GM23248 (cell line): ENCODE measurements at regions not wholly inside any gene's neighbourhood (a gene's known extent, or its start where the extent isn't known, plus 50 kb on each side); places are given as distances from the start of the nearest gene placed in this dataset.

Experiments
- DNase-seq: peaks from one replicate; pipeline ENCODE4 v3.0.0-alpha.2; 2015
- H2AFZ ChIP-seq: fragments of 200-600 bp; sonication (generic); 2 replicates; pipeline ENCODE4 v1.6.1; 2016; ENCODE audit warnings: antibody characterized with exemption
- H3F3A ChIP-seq: fragments of 200-600 bp; sonication (generic); 2 replicates; pipeline ENCODE4 v1.6.1; 2016; ENCODE audit warnings: mild to moderate bottlenecking, antibody characterized with exemption, mixed run types; ENCODE audit not compliant: insufficient read depth
- H3K27ac ChIP-seq: fragments of 200-600 bp; sonication (generic); 2 replicates; pipeline ENCODE4 v1.5.1; 2016; ENCODE audit warnings: mild to moderate bottlenecking
- H3K27me3 ChIP-seq: fragments of 200-600 bp; sonication (generic); replicated peaks from 2 replicates; pipeline ENCODE4 v1.6.1; 2016; ENCODE audit warnings: mild to moderate bottlenecking; ENCODE audit not compliant: insufficient read depth
- H3K36me3 ChIP-seq: fragments of 200-600 bp; sonication (generic); 2 replicates; pipeline ENCODE4 v1.6.1; 2016; ENCODE audit warnings: low read depth, mild to moderate bottlenecking
- H3K4me1 ChIP-seq: fragments of 200-600 bp; sonication (generic); 2 replicates; pipeline ENCODE4 v1.6.1; 2016; ENCODE audit warnings: mild to moderate bottlenecking; ENCODE audit not compliant: insufficient read depth
- H3K4me2 ChIP-seq: fragments of 200-600 bp; sonication (generic); one replicate; pipeline ENCODE4 v1.6.1; 2016; ENCODE audit warnings: mild to moderate bottlenecking; ENCODE audit not compliant: unreplicated experiment
- H3K4me3 ChIP-seq: fragments of 200-600 bp; sonication (generic); 2 replicates; pipeline ENCODE4 v1.5.1; 2016; ENCODE audit warnings: mild to moderate bottlenecking
- H3K79me2 ChIP-seq: fragments of 200-600 bp; sonication (generic); 2 replicates; pipeline ENCODE4 v1.6.1; 2016; ENCODE audit warnings: mild to moderate bottlenecking; ENCODE audit not compliant: insufficient read depth
- H3K9ac ChIP-seq: fragments of 200-600 bp; sonication (generic); 2 replicates; pipeline ENCODE4 v1.6.1; 2016; ENCODE audit warnings: mild to moderate bottlenecking
- H3K9me2 ChIP-seq: fragments of 200-600 bp; sonication (generic); 2 replicates; pipeline ENCODE4 v1.6.1; 2016; ENCODE audit warnings: mixed run types, mild to moderate bottlenecking, moderate library complexity; ENCODE audit not compliant: insufficient read depth
- H3K9me3 ChIP-seq: fragments of 200-600 bp; sonication (generic); one replicate; pipeline ENCODE4 v1.6.1; 2017; ENCODE audit warnings: low read depth
- H4K20me1 ChIP-seq: fragments of 200-600 bp; sonication (generic); 2 replicates; pipeline ENCODE4 v1.6.0; 2016; ENCODE audit not compliant: insufficient read depth
- EZH2 ChIP-seq: fragments of 200-600 bp; sonication (generic); IDR thresholded peaks from 2 replicates; pipeline ENCODE4 v1.6.1; 2018; ENCODE audit warnings: antibody characterized with exemption, mild to moderate bottlenecking; ENCODE audit not compliant: insufficient read depth, poor library complexity, severe bottlenecking
- EZH2phosphoT487 ChIP-seq: fragments of 200-600 bp; sonication (generic); IDR thresholded peaks from 2 replicates; pipeline ENCODE4 v1.6.1; 2018; ENCODE audit warnings: antibody characterized with exemption, moderate library complexity, mild to moderate bottlenecking, low read depth; ENCODE audit not compliant: insufficient read depth
- WGBS, 2 experiments: methylation state at CpG; one replicate each; pipeline ENCODE4 v1.1.6; 2015 to 2017; ENCODE audit warnings: low lambda C conversion rate in 2 of 2, low coverage in 1 of 2; ENCODE audit errors: missing lambda C conversion rate in 2 of 2; 5-methylcytosine and 5-hydroxymethylcytosine counted together
- in situ Hi-C: fragments of 300-500 bp; cut with MboI; formaldehyde crosslinking; loops from 2 replicates; pipeline ENCODE4 v1.15.0; 2020

DNA sequence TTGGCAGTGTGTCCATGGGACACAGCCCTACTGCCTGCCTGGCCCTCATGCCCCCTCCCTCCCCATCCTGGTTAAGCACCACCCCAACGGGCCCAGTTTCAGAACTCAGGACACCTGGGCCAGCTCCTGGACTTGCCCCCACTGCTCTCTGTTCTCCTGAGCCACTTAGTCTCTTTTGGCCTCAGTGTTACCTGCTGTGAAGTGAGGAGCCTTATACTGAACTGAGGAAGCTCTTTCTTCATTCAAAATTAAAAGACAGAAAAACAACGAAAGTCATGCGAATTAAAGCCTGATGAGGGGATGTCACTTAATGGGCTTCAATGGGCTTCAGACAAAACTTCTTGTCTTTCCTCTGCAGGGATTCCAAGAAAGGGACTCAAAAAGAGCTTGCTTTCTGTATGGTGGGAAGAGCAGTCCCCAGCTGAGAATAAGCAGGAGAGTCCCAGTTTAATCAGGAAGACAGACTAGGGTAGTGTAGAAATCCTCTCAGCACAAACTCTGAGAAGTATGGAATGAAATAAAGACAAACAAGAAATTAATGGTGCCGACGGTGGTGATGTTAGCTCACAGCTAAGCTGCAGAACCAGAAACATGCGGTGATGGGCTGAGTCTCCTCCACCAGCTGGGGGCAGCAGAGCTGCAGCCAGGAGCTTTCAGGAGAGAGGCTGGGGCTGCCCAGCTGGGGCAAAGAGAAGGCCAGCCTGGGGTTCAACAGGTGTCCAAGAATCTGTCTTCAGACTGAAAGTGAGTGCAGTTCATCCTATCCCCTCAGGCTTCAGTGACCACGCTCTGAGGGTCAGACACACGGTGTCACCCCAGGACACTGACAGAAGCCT, 101.0 kb downstream of the GGTLC2 start:
- Histone ChIP-seq H3K4me1 (no peaks in the 10 kb centered on the region), H3K9me3 (no peaks in the 10 kb centered on the region), H2AFZ (no peak overlapping the region), H3K9ac (no peak overlapping the region), H3K36me3 (no peaks in the 10 kb centered on the region), H3K4me3 (no peak overlapping the region), H3K9me2 (no peaks in the 10 kb centered on the region), H3F3A (no peaks in the 10 kb centered on the region), H3K79me2 (no peaks in the 10 kb centered on the region), H4K20me1 (no peaks in the 10 kb centered on the region), H3K27me3 (peaks cover 46% of the 10 kb centered on the region), H3K27ac (no peak overlapping the region), H3K4me2 (no peak overlapping the region)
- TF ChIP-seq EZH2 (no peak), EZH2phosphoT487 (no peak)
- in situ Hi-C loops, result no loop called here
- WGBS, 2 experiments, result 16 to 21% methylated on average over 8 of the region's 8 CpGs
- DNase-seq, result peak; percentile 61

DNA sequence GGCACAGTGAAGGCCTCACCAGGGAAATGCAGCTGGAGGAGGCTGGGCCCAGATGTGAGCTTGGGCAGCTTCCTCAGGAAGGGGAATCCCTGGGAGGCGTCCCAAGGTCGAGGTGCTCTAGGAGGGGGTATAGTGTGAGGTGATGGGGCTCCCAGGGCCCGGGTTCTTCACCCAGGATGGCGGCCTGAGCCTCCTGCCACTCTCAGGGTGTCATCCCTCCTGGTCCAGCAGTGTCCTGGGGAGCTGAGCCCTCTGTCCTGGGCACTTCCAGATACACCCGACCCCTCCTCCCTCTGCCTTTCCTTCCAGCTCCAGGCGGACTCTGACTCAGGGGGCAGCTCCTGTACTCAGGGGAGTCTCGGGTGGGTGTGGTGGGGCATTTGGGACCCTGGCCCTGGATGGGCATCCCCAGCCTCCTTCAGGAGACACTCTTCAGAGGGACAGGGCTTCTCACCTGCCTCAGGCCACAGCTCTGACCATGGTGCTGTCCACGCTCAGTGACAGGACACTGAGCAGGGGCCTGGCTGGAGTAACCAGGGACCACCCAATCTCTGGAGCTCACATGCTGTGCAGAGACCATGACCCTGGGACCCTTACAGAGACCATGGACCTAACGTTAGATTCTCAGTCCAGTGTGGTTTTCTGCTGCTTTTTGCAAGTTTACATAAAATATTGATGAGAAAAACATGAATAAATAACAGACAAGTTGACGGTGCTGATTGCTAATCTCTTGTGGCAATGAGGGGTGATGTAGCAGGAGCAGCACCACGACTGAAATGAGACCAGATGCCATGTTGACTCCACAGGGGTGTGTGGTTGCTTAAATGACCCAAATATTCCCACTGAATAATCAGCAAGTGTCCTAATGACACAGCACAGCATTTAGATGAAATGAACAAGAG, 101.9 kb downstream of the GGTLC2 start:
- WGBS, 2 experiments, result 40% methylated on average over 10 to 11 of the region's 11 CpGs
- in situ Hi-C loops, result no loop called here
- no peak for DNase-seq

DNA sequence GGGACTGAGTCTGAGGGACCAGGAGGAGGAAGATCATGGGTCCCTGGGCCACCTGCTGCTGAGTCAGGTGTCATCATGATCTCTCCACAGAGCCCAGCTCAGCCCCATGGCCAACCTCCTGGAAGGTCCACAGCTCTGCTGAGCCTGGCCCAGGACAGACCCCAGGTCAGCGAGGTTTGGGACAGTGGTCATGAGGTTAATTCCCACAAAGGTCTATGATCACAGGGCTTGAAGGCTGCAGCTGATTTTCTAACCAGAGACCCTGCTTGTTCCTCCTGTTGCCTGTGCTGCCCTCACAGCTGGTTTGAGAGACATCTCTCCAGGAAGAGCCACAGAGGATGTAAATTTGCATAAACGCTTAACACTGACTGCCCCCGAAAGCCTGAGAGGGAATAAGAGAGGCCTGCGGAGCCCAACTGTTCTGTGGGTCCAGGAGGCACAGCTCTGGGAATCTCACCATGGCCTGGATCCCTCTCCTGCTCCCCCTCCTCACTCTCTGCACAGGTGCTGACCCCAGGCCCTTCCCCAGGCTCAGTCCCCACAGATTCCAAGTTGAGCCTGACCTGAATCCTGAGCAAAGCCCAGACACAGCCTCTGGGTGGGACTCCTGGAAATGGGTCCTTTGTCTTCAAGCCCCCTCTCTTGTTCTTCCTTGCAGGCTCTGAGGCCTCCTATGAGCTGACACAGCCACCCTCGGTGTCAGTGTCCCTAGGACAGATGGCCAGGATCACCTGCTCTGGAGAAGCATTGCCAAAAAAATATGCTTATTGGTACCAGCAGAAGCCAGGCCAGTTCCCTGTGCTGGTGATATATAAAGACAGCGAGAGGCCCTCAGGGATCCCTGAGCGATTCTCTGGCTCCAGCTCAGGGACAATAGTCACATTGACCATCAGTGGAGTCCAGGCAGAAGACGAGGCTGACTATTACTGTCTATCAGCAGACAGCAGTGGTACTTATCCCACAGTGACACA, 102.8 kb downstream of the GGTLC2 start:
- no peak overlapping the region for H3K9ac ChIP-seq
- TF ChIP-seq EZH2phosphoT487 (no peak), EZH2 (no peak)
- WGBS, 2 experiments, result 50 to 51% methylated on average over 8 of the region's 8 CpGs

More for the DNA sequence above, 101.9 kb downstream of the GGTLC2 start:
- Histone ChIP-seq H3K4me3 (no peak overlapping the region), H3K4me1 (no peaks in the 10 kb centered on the region), H3K27me3 (peaks cover 37% of the 10 kb centered on the region), H4K20me1 (no peaks in the 10 kb centered on the region), H2AFZ (no peak overlapping the region), H3K27ac (no peak overlapping the region), H3K9me3 (no peaks in the 10 kb centered on the region), H3K4me2 (no peak overlapping the region), H3K9me2 (no peaks in the 10 kb centered on the region), H3K36me3 (no peaks in the 10 kb centered on the region), H3K79me2 (no peaks in the 10 kb centered on the region), H3F3A (no peaks in the 10 kb centered on the region), H3K9ac (no peak overlapping the region)
- no peak for TF ChIP-seq EZH2
- no peak for TF ChIP-seq EZH2phosphoT487

More for the DNA sequence above, 102.8 kb downstream of the GGTLC2 start:
- Histone ChIP-seq H4K20me1 (no peaks in the 10 kb centered on the region), H3K79me2 (no peaks in the 10 kb centered on the region), H3F3A (no peaks in the 10 kb centered on the region), H2AFZ (no peak overlapping the region), H3K9me2 (no peaks in the 10 kb centered on the region), H3K4me2 (no peak overlapping the region), H3K27me3 (peaks cover 28% of the 10 kb centered on the region), H3K4me3 (no peak overlapping the region), H3K4me1 (no peaks in the 10 kb centered on the region; the same call in 1 of the 2 replicates), H3K27ac (no peak overlapping the region), H3K36me3 (no peaks in the 10 kb centered on the region), H3K9me3 (no peaks in the 10 kb centered on the region)
- no peak for DNase-seq
- in situ Hi-C loops, result no loop called here
